Stomach (tissue), 4 donors: ENCODE measurements at regions not wholly inside any gene's neighbourhood (a gene's known extent, or its start where the extent isn't known, plus 50 kb on each side); places are given as distances from the start of the nearest gene placed in this dataset.

Experiments used
- CTCF ChIP-seq, 7 experiments: fragments of 450-650 bp in 4 of 7; fragments of 200-600 bp in 3 of 7; sonication (generic) in 3 of 7; IDR thresholded peaks; one replicate each; pipeline ENCODE4 v1.5.1; 2016 to 2019; ENCODE audit warnings: antibody characterized with exemption in 7 of 7, control low read depth in 2 of 7, mild to moderate bottlenecking in 1 of 7
- POLR2AphosphoS5 ChIP-seq, 3 donors: sonication (generic); formaldehyde crosslinking; IDR thresholded peaks; one replicate each; pipeline ENCODE4 v1.6.1; 2016; ENCODE audit warnings: antibody characterized with exemption in 3 of 3

GRCh38 chr5:26582350-26583045 lies 455.9 kb downstream of the CDH9 start:
- no peak for TF ChIP-seq CTCF (IDR thresholded peaks at IDR 0.05)
- TF ChIP-seq POLR2AphosphoS5 (IDR thresholded peaks at IDR 0.05): no peak
